VCaP (cell line): ENCODE measurements at regions not wholly inside any gene's neighbourhood (a gene's known extent, or its start where the extent isn't known, plus 50 kb on each side); places are given as distances from the start of the nearest gene placed in this dataset.

Experiments
- H3K27ac ChIP-seq: fragments of 450-650 bp; 2 replicates; pipeline ENCODE4 v1.5.1; 2017
- CTCF ChIP-seq: fragments of 450-650 bp; conservative IDR thresholded peaks from 2 replicates; pipeline ENCODE4 v1.5.1; 2017; ENCODE audit warnings: mild to moderate bottlenecking, moderate library complexity

- no peak overlapping the region for H3K27ac ChIP-seq
- no peak for TF ChIP-seq CTCF
These were observed 127.4 kb downstream of the HMX1 start for GRCh38 chr4:8744083-8744805.

- no peak overlapping the region for H3K27ac ChIP-seq
- no peak for TF ChIP-seq CTCF
These were observed 129.1 kb downstream of the HMX1 start for GRCh38 chr4:8742546-8742945.

- H3K27ac ChIP-seq, result no peak overlapping the region
- TF ChIP-seq CTCF, result no peak
These were observed 130.0 kb downstream of the HMX1 start for GRCh38 chr4:8741513-8742226.

DNA sequence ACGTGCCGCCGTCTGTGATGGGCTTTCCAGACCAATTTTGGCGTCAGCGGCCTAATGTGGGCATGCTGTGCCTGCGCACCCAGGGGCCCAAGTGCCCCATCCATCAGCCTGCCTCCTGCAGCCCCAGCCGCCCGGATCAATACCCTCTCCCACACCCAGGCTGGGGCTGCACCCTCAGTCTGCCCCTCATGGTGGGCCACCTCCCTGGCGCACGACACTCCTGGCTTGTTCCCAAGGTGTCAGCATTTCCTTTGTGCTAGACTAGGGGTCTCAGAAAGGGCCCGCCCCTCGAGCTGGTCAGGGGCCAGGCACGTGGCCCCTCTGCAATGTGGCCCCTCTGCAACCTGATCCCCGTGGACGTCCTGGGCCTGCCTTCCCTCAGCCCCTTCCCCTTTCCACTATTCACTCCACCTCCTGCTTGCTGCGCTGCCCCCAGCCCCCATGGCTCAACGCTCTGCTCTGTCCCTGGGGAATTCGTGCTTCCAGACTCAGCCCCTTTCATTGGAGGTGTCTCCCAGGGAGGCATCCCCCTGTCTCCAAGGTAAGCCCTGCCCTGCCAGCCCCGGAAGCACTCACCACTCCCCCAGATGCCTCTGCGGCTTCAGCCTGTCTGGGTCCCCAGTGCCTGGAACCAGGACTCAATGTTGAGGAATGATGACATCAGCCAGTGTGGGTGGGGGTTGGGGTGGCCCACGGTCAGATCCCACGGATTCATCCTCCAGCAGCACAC is 130.8 kb downstream of the HMX1 start:
- no peak for TF ChIP-seq CTCF
- no peak overlapping the region for H3K27ac ChIP-seq

- H3K27ac ChIP-seq, result no peak overlapping the region
- no peak for TF ChIP-seq CTCF
These were observed 131.6 kb downstream of the HMX1 start for GRCh38 chr4:8739820-8740665.

- no peak for TF ChIP-seq CTCF
- H3K27ac ChIP-seq, result no peak overlapping the region
These were observed 132.3 kb downstream of the HMX1 start for GRCh38 chr4:8739317-8739716.
